ENCODE measurements at regions not wholly inside any gene's neighbourhood (a gene's known extent, or its start where the extent isn't known, plus 50 kb on each side); places are given as distances from the start of the nearest gene placed in this dataset.

DNA sequence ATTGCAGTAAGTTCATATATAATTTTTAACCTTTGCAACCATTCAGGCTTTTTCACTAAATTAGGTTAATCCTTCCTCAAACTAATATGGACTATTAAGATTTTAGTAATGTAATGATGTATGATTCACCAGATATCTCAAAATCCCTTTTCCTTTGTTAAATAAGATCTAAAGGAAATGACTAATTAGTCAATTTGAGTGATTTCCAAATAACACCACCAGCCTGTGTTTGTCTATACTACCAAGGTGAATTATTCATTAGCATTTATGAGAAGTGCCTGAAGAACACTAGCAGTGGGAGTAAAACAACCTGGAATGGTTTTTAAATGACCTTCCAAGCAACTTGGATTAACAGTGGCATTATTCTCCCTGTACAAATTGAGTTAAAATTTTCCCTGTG, 670.6 kb upstream of the PKN2 start:
- TF ChIP-seq, protein P1, sequence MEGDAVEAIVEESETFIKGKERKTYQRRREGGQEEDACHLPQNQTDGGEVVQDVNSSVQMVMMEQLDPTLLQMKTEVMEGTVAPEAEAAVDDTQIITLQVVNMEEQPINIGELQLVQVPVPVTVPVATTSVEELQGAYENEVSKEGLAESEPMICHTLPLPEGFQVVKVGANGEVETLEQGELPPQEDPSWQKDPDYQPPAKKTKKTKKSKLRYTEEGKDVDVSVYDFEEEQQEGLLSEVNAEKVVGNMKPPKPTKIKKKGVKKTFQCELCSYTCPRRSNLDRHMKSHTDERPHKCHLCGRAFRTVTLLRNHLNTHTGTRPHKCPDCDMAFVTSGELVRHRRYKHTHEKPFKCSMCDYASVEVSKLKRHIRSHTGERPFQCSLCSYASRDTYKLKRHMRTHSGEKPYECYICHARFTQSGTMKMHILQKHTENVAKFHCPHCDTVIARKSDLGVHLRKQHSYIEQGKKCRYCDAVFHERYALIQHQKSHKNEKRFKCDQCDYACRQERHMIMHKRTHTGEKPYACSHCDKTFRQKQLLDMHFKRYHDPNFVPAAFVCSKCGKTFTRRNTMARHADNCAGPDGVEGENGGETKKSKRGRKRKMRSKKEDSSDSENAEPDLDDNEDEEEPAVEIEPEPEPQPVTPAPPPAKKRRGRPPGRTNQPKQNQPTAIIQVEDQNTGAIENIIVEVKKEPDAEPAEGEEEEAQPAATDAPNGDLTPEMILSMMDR (conservative IDR thresholded peaks at IDR 0.05 in 1 of 2, IDR thresholded peaks at IDR 0.05 in 1 of 2; ENCODE audit: extremely low read depth in 1 of 2, insufficient read depth in 1 of 2, low read depth in 1 of 2, low read length in 2 of 2), result no peak
- TF ChIP-seq EZH2 (IDR thresholded peaks at IDR 0.05; ENCODE audit: borderline replicate concordance, low read length), result no peak
